K562 (cell line): ENCODE measurements at regions not wholly inside any gene's neighbourhood (a gene's known extent, or its start where the extent isn't known, plus 50 kb on each side); places are given as distances from the start of the nearest gene placed in this dataset.
A peak's percentile ranks its signal among the peaks of the same experiment; 100 is the strongest.

Experiments used
- ARID1B ChIP-seq: fragments of 450-650 bp; IDR thresholded peaks from 2 replicates; pipeline ENCODE4 v1.6.1; 2016; ENCODE audit warnings: antibody characterized with exemption, mild to moderate bottlenecking, inconsistent platforms
- ID3 ChIP-seq, 2 experiments: fragments of 250-450 bp in 1 of 2; fragments of 450-650 bp in 1 of 2; sonication (Bioruptor Pico) in 1 of 2; IDR thresholded peaks; 2 replicates each; pipeline versions ENCODE4 v1.6.1 to v1.8.0; 2016 to 2021; ENCODE audit warnings: mild to moderate bottlenecking in 2 of 2, moderate library complexity in 2 of 2, missing compliant biosample characterization in 1 of 2, missing genetic modification characterization in 1 of 2
- TF ChIP-seq, protein P1 (sequence below): fragments of 250-450 bp; sonication (Bioruptor Pico); IDR thresholded peaks from 2 replicates; pipeline ENCODE4 v1.8.0; 2021; ENCODE audit warnings: moderate library complexity, mild to moderate bottlenecking, inconsistent platforms
- TF ChIP-seq, protein P2 (sequence below), 2 experiments: fragments of 450-650 bp; IDR thresholded peaks; 2 replicates each; pipeline ENCODE4 v1.6.1; 2016; ENCODE audit warnings: mild to moderate bottlenecking in 2 of 2, borderline replicate concordance in 1 of 2, low read depth in 1 of 2, moderate library complexity in 1 of 2

GRCh38 chr16:17945080-17945601 lies 391.4 kb downstream of the NPIPA8 start (continued):
- TF ChIP-seq, protein P1, sequence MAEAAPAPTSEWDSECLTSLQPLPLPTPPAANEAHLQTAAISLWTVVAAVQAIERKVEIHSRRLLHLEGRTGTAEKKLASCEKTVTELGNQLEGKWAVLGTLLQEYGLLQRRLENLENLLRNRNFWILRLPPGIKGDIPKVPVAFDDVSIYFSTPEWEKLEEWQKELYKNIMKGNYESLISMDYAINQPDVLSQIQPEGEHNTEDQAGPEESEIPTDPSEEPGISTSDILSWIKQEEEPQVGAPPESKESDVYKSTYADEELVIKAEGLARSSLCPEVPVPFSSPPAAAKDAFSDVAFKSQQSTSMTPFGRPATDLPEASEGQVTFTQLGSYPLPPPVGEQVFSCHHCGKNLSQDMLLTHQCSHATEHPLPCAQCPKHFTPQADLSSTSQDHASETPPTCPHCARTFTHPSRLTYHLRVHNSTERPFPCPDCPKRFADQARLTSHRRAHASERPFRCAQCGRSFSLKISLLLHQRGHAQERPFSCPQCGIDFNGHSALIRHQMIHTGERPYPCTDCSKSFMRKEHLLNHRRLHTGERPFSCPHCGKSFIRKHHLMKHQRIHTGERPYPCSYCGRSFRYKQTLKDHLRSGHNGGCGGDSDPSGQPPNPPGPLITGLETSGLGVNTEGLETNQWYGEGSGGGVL (CRISPR knock-in tag), result no peak
- TF ChIP-seq ARID1B, result 0 out of 2 replicates have a peak, but pooled peaks have one; percentile 21
- TF ChIP-seq, protein P2, sequence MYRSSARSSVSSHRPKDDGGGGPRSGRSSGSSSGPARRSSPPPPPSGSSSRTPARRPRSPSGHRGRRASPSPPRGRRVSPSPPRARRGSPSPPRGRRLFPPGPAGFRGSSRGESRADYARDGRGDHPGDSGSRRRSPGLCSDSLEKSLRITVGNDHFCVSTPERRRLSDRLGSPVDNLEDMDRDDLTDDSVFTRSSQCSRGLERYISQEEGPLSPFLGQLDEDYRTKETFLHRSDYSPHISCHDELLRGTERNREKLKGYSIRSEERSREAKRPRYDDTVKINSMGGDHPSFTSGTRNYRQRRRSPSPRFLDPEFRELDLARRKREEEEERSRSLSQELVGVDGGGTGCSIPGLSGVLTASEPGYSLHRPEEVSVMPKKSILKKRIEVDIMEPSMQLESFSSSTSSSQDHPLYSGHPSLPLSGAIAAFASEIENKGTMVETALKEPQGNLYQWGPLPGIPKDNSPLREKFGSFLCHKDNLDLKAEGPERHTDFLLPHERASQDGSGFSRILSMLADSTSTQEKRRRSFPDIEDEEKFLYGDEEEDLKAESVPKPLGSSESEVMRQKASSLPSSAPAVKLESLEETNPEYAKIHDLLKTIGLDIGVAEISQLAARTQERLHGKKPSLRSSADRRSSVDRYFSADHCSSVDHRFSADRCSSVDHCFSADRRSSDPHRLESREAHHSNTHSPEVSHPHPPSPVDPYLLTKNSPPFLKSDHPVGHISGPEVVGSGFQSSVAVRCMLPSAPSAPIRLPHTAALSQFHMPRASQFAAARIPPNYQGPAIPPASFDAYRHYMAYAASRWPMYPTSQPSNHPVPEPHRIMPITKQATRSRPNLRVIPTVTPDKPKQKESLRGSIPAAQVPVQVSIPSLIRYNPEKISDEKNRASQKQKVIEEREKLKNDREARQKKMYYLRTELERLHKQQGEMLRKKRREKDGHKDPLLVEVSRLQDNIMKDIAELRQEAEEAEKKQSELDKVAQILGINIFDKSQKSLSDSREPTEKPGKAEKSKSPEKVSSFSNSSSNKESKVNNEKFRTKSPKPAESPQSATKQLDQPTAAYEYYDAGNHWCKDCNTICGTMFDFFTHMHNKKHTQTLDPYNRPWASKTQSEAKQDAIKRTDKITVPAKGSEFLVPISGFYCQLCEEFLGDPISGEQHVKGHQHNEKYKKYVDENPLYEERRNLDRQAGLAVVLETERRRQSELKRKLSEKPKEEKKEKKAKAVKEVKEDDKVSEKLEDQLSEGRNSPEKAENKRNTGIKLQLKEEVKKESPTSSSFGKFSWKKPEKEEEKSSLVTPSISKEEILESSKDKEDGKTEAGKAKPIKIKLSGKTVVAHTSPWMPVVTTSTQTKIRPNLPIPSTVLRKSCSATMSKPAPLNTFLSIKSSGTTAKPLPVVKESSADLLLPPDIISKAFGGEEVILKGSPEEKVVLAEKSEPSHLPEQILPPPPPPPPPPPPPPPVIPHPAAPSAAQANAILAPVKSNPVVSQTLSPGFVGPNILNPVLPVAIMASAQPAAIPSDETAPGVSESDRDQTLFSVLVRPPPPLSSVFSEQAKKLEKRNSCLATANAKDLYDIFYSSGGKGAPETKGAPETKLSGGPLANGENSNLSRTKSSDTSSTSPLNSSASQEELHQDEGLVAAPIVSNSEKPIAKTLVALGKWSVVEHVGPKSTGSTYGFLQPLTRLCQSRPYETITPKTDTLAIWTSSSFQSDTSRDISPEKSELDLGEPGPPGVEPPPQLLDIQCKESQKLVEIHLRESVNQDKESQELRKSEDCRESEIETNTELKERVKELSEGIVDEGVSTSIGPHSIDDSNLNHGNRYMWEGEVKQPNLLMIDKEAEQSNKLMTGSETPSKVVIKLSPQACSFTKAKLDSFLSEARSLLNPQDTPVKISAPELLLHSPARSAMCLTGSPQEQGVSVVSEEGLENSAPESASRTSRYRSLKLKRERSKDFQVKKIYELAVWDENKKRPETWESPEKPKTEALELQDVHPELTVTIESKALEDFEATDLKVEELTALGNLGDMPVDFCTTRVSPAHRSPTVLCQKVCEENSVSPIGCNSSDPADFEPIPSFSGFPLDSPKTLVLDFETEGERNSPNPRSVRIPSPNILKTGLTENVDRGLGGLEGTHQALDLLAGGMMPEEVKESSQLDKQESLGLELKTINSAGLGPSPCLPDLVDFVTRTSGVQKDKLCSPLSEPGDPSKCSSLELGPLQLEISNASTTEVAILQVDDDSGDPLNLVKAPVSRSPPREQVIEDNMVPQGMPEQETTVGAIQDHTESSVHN (IDR thresholded peaks at IDR 0.05; ENCODE audit: borderline replicate concordance in 1 of 2, low read depth in 1 of 2), result no peak
- TF ChIP-seq ID3 (CRISPR knock-in tag; IDR thresholded peaks at IDR 0.05), result no peak
- peak; percentile 52; the same call in 1 of the 2 replicates for TF ChIP-seq ID3 (tag; IDR thresholded peaks at IDR 0.05)
